Peyer's patch (tissue), 4 donors: ENCODE measurements at regions not wholly inside any gene's neighbourhood (a gene's known extent, or its start where the extent isn't known, plus 50 kb on each side); places are given as distances from the start of the nearest gene placed in this dataset.

ENCODE experiments used
- CTCF ChIP-seq, 6 experiments: fragments of 450-650 bp in 4 of 6; fragments of 200-600 bp in 2 of 6; sonication (generic) in 1 of 6; IDR thresholded peaks; one replicate each; pipeline ENCODE4 v1.5.1; 2017 to 2019; ENCODE audit warnings: antibody characterized with exemption in 6 of 6, mild to moderate bottlenecking in 3 of 6, moderate library complexity in 1 of 6
- POLR2A ChIP-seq, 2 donors: fragments of 450-650 bp; IDR thresholded peaks; one replicate each; pipeline ENCODE4 v1.5.1; 2017; ENCODE audit warnings: antibody characterized with exemption in 2 of 2, mild to moderate bottlenecking in 2 of 2, moderate library complexity in 2 of 2

DNA sequence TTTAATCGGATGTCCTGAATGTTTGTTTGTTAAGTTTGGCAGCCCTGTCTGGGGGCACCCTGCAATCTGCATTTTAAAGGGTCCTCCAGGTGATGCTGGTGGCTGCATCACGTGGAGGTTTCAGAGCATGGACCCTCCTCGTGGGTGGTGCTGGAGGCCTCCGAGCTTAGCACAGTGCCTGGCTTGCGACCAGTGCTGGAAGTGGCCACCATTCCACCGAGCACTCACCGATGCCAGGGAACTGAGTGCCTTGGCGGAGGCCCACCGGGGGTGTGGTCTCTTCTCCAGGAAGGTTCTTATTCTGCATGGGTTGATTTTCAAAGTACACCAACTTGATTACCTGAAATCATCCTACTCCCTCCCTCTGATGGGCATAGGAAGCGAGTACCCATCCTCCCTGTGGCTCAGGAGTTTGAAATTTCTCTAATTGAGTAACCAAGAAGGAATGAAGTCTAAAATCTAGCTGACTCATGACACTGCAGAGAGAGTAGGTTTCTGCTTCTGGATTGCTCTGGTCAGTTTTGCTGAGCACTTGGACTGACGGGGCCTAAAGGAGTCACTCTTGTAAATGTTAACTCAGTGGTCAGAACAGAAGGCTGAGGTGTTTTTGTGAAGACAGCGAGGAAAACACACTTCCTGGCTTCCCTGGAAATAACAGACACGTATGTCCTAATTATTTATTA, 58.1 kb upstream of the SLC66A3 start:
- no peak for TF ChIP-seq POLR2A (IDR thresholded peaks at IDR 0.05)
- TF ChIP-seq CTCF (IDR thresholded peaks at IDR 0.05): no peak
